ENCODE measurements at regions not wholly inside any gene's neighbourhood (a gene's known extent, or its start where the extent isn't known, plus 50 kb on each side); places are given as distances from the start of the nearest gene placed in this dataset.

GRCh38 chr2:160630801-160631590 is 137.4 kb upstream of the RBMS1 start:
- H3K27me3 ChIP-seq (ENCODE audit: control insufficient read depth, insufficient read depth, low read length): no peaks in the 10 kb centered on the region
- no peaks in the 10 kb centered on the region for H3K36me3 ChIP-seq (ENCODE audit: control insufficient read depth, insufficient read depth, low read length)
- DNase-seq: no peak
- no peaks in the 10 kb centered on the region for H3K4me1 ChIP-seq (ENCODE audit: control insufficient read depth, insufficient read depth, low read length)
- no peaks in the 10 kb centered on the region for H3K9me3 ChIP-seq (ENCODE audit: control insufficient read depth, low read depth, low read length)
- no peak overlapping the region for H3K4me3 ChIP-seq (ENCODE audit: low read length)
- no CpG with 5 or more reads among the region's 5 CpGs for WGBS (ENCODE audit: insufficient coverage, low lambda C conversion rate)
- no peak overlapping the region for H3K27ac ChIP-seq (ENCODE audit: low read length)

DNA sequence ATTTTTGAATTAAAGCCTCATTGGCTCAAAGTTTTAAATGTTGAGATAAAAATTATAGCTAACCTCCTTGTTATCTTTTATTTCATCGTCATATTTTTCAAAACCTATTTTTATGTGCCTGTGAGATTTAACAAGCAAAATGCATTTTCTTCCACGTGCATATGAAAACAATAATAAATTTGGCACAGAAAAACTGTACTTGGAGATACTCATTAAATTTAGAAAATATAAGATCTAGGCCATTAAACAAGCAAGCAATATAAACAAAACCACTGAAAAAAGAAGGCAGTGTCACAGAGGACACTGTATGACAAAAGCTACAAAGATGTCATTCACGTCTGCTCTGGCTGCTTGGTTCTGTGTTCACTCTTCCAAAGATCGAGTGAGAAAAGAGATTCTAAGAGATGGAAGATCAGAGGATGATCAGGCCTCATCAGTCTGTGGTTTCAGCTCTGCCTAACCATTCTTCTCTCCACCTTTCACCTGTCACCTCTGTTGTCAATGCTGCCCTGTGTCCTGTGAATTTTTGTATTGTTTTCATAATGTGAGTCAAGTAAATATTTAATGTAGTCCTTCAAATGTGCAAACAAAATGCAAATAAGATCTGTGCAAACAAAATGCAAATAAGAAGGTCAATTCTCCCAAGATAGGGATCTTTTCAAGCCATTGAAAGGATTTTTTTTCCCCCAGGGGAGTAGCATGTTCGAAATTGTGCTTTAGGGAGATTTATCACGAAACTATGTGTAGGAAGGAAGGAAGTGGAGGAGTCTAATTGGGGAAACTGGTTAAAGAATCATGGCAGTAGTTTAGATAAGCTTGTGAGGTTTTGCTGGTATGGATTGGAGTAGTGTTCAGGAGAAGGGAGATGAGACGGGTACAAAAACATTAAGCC is 138.7 kb upstream of the RBMS1 start:
- DNase-seq: no peak
- no peaks in the 10 kb centered on the region for H3K27me3 ChIP-seq (ENCODE audit: control insufficient read depth, insufficient read depth, low read length)
- 72% methylated on average over 6 of the region's 7 CpGs for WGBS (ENCODE audit: insufficient coverage, low lambda C conversion rate)
- H3K4me3 ChIP-seq (ENCODE audit: low read length): no peak overlapping the region
- H3K4me1 ChIP-seq (ENCODE audit: control insufficient read depth, insufficient read depth, low read length): no peaks in the 10 kb centered on the region
- no peaks in the 10 kb centered on the region for H3K36me3 ChIP-seq (ENCODE audit: control insufficient read depth, insufficient read depth, low read length)
- no peaks in the 10 kb centered on the region for H3K9me3 ChIP-seq (ENCODE audit: control insufficient read depth, low read depth, low read length)
- no peak overlapping the region for H3K27ac ChIP-seq (ENCODE audit: low read length)

DNA sequence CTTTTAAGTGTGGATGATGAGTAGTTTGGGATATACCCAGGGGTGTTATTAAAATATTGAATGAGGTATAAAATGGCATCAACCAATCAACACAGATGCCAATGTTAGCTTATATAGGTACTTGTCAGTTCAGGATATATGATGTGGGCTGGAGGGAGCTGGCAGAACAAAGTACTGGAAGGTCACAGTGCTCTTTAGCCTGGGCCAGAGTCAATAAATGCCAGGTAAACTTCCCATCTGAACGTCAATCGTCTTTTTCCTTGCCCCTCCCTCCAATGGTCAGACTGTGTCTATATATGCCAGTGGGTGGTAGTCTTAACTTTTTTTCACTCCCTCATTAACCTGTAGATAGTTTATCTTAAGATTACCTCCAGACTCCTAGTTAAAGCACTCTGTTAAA is 140.8 kb upstream of the RBMS1 start:
- Histone ChIP-seq H3K4me1 (ENCODE audit: control insufficient read depth, insufficient read depth, low read length) (no peaks in the 10 kb centered on the region), H3K36me3 (ENCODE audit: control insufficient read depth, insufficient read depth, low read length) (no peaks in the 10 kb centered on the region), H3K27ac (ENCODE audit: low read length) (no peak overlapping the region), H3K27me3 (ENCODE audit: control insufficient read depth, insufficient read depth, low read length) (no peaks in the 10 kb centered on the region), H3K4me3 (ENCODE audit: low read length) (no peak overlapping the region), H3K9me3 (ENCODE audit: control insufficient read depth, low read depth, low read length) (no peaks in the 10 kb centered on the region)
- DNase-seq: no peak
- WGBS (ENCODE audit: insufficient coverage, low lambda C conversion rate): no CpG with 5 or more reads among the region's 2 CpGs

- H3K27me3 ChIP-seq (ENCODE audit: control insufficient read depth, insufficient read depth, low read length): no peaks in the 10 kb centered on the region
- H3K27ac ChIP-seq (ENCODE audit: low read length): no peak overlapping the region
- DNase-seq: no peak
- no peak overlapping the region for H3K4me3 ChIP-seq (ENCODE audit: low read length)
- no peaks in the 10 kb centered on the region for H3K4me1 ChIP-seq (ENCODE audit: control insufficient read depth, insufficient read depth, low read length)
- peaks cover 3% of the 10 kb centered on the region for H3K9me3 ChIP-seq (ENCODE audit: control insufficient read depth, low read depth, low read length)
- H3K36me3 ChIP-seq (ENCODE audit: control insufficient read depth, insufficient read depth, low read length): no peaks in the 10 kb centered on the region
- WGBS (ENCODE audit: insufficient coverage, low lambda C conversion rate): no CpG with 5 or more reads among the region's 2 CpGs
Measured at GRCh38 chr2:160635488-160635887, 141.9 kb upstream of the RBMS1 start.

DNA sequence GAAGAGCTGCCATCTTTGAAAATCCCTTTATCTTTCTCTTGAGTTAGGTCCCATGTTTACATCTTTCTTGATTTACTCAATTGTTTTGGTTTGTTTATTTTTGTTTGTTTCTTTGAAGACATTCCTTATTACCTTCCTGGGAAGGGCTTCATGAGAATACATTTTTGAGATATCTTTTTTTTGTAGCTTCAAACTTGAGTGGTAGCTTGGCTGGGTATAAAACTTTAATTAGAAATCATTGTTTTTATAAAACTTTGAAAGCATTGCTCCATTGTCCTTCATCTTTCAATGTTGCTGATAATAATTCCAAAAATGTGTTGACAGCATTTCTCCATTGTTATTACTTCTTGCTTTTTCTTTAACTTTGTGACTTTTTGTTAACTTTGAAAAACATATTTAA is 145.9 kb upstream of the RBMS1 start:
- Histone ChIP-seq H3K27ac (ENCODE audit: low read length) (no peak overlapping the region), H3K36me3 (ENCODE audit: control insufficient read depth, insufficient read depth, low read length) (no peaks in the 10 kb centered on the region), H3K4me3 (ENCODE audit: low read length) (no peak overlapping the region), H3K27me3 (ENCODE audit: control insufficient read depth, insufficient read depth, low read length) (no peaks in the 10 kb centered on the region), H3K9me3 (ENCODE audit: control insufficient read depth, low read depth, low read length) (peaks cover 3% of the 10 kb centered on the region), H3K4me1 (ENCODE audit: control insufficient read depth, insufficient read depth, low read length) (no peaks in the 10 kb centered on the region)
- no peak for DNase-seq

- DNase-seq: peak in 1 of 2 donors; percentile 23
- H3K36me3 ChIP-seq (ENCODE audit: control insufficient read depth, insufficient read depth, low read length): no peaks in the 10 kb centered on the region
- no peak overlapping the region for H3K4me3 ChIP-seq (ENCODE audit: low read length)
- WGBS (ENCODE audit: insufficient coverage, low lambda C conversion rate): 40% methylated on average over 1 of the region's 6 CpGs
- H3K27me3 ChIP-seq (ENCODE audit: control insufficient read depth, insufficient read depth, low read length): no peaks in the 10 kb centered on the region
- H3K27ac ChIP-seq (ENCODE audit: low read length): no peak overlapping the region
- H3K4me1 ChIP-seq (ENCODE audit: control insufficient read depth, insufficient read depth, low read length): no peaks in the 10 kb centered on the region
- H3K9me3 ChIP-seq (ENCODE audit: control insufficient read depth, low read depth, low read length): no peaks in the 10 kb centered on the region
Measured at GRCh38 chr2:160646684-160647444, 153.3 kb upstream of the RBMS1 start.

DNA sequence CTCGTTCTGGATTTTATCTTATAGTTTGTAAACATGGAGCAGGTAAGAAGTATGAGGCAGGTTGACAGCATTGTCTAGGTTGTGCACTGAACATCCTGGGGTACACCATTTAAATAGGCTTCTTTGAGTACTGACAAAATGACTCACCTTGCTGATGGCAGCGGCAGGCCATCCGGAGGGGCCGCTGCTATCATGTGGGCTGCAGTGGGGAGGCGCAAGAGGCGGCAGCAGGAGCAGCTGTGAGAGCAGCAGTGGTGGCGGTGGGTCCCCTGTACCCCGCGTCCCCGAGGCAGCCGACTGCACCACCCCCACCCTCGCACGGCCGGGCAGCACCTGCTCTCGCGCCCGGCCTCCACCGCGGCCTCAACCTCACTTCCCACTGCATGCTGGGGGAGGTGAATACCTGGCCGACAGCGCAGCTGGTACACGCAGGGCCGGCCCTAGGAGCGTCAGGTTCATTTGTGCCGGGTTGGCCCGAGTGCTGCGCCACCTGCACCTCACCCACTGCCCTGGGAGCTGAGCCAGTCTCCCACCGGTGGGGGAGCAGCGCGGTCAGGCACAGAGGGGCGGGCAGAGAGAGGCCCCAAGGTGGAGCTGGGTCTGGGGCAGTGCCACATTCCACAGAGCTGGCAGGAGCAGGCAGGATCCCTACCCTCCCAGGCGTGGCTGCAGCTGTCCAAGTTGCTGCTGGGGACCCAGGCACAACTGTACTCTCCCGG is 154.5 kb upstream of the RBMS1 start:
- WGBS (ENCODE audit: insufficient coverage, low lambda C conversion rate): no CpG with 5 or more reads among the region's 33 CpGs
- no peaks in the 10 kb centered on the region for H3K27me3 ChIP-seq (ENCODE audit: control insufficient read depth, insufficient read depth, low read length)
- H3K36me3 ChIP-seq (ENCODE audit: control insufficient read depth, insufficient read depth, low read length): no peaks in the 10 kb centered on the region
- H3K4me1 ChIP-seq (ENCODE audit: control insufficient read depth, insufficient read depth, low read length): no peaks in the 10 kb centered on the region
- no peaks in the 10 kb centered on the region for H3K9me3 ChIP-seq (ENCODE audit: control insufficient read depth, low read depth, low read length)
- no peak overlapping the region for H3K4me3 ChIP-seq (ENCODE audit: low read length)
- no peak for DNase-seq
- H3K27ac ChIP-seq (ENCODE audit: low read length): no peak overlapping the region

- H3K9me3 ChIP-seq (ENCODE audit: control insufficient read depth, low read depth, low read length): no peaks in the 10 kb centered on the region
- DNase-seq: no peak
- no peak overlapping the region for H3K27ac ChIP-seq (ENCODE audit: low read length)
- H3K4me3 ChIP-seq (ENCODE audit: low read length): no peak overlapping the region
- H3K27me3 ChIP-seq (ENCODE audit: control insufficient read depth, insufficient read depth, low read length): no peaks in the 10 kb centered on the region
- no peaks in the 10 kb centered on the region for H3K36me3 ChIP-seq (ENCODE audit: control insufficient read depth, insufficient read depth, low read length)
- H3K4me1 ChIP-seq (ENCODE audit: control insufficient read depth, insufficient read depth, low read length): no peaks in the 10 kb centered on the region
- WGBS (ENCODE audit: insufficient coverage, low lambda C conversion rate): no CpG with 5 or more reads among the region's 12 CpGs
Measured at GRCh38 chr2:160649698-160650097, 156.1 kb upstream of the RBMS1 start.

GRCh38 chr2:160650196-160651118 is 156.8 kb upstream of the RBMS1 start:
- WGBS (ENCODE audit: insufficient coverage, low lambda C conversion rate): 29% methylated on average over 1 of the region's 3 CpGs
- Histone ChIP-seq H3K27ac (ENCODE audit: low read length) (no peak overlapping the region), H3K4me3 (ENCODE audit: low read length) (no peak overlapping the region)

More at GRCh38 chr2:160650196-160651118, 156.8 kb upstream of the RBMS1 start:
- H3K27me3 ChIP-seq (ENCODE audit: control insufficient read depth, insufficient read depth, low read length): no peaks in the 10 kb centered on the region
- H3K4me1 ChIP-seq (ENCODE audit: control insufficient read depth, insufficient read depth, low read length): no peaks in the 10 kb centered on the region
- H3K36me3 ChIP-seq (ENCODE audit: control insufficient read depth, insufficient read depth, low read length): no peaks in the 10 kb centered on the region
- no peak for DNase-seq
- H3K9me3 ChIP-seq (ENCODE audit: control insufficient read depth, low read depth, low read length): no peaks in the 10 kb centered on the region

Data from large intestine (tissue), 3 donors.